ENCODE measurements at regions not wholly inside any gene's neighbourhood (a gene's known extent, or its start where the extent isn't known, plus 50 kb on each side); places are given as distances from the start of the nearest gene placed in this dataset.

DNA sequence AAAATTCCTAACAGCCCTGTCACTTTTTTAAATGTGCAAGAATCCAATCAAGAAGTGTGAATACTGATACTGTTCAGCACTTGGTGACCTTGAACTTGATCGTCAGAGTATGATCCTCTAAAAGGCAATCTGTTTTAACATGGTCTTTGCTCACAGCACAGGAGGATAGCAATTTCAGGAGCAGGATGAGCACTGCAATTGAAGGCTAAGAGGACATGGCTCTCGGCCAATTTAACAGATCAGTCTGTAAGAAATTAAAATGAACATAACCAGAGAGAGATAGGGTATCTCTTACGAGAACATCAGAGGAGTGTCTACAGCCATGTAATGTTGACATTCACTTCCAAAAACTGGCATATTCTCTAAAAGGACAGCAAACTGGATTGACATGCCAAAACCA lies 243.1 kb downstream of the LTN1 start:
- DNase-seq: no peak

DNA sequence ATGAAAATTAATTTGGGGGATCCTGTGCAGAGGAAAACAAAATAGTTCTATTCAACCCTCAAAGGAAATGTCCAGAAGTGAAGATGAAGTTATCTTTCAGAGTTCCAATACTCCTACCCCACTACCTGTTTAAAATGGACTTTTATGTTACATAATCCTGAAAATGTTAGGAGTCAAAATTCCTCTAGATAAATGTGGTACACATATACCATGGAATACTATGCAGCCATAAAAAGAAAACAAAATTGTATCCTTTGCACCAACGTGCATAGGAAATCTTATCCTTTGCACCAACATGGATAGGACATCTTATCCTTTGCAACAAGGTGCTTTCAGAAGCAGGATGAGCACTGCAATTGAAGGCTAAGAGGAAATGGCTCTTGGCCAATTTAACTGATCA lies 245.2 kb downstream of the LTN1 start:
- no peak for DNase-seq

DNA sequence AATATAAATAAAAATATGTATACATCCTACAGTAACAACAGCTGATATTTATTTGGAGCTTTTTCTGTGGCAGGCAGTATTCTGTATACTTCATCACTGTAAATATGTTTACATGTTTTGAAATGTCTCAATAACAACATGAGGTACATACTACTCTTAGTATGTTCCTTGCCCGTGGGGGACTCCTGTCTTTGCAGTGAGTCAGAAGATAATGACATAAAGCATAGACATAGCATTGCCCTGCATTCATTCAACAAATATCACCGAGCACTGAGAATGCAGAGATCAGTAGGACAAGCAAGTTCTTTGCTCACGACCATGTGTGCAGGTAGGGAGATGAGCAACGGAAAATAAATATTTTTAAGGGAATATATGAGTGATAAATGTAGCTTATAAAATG lies 246.5 kb downstream of the LTN1 start:
- no peak for DNase-seq

DNA sequence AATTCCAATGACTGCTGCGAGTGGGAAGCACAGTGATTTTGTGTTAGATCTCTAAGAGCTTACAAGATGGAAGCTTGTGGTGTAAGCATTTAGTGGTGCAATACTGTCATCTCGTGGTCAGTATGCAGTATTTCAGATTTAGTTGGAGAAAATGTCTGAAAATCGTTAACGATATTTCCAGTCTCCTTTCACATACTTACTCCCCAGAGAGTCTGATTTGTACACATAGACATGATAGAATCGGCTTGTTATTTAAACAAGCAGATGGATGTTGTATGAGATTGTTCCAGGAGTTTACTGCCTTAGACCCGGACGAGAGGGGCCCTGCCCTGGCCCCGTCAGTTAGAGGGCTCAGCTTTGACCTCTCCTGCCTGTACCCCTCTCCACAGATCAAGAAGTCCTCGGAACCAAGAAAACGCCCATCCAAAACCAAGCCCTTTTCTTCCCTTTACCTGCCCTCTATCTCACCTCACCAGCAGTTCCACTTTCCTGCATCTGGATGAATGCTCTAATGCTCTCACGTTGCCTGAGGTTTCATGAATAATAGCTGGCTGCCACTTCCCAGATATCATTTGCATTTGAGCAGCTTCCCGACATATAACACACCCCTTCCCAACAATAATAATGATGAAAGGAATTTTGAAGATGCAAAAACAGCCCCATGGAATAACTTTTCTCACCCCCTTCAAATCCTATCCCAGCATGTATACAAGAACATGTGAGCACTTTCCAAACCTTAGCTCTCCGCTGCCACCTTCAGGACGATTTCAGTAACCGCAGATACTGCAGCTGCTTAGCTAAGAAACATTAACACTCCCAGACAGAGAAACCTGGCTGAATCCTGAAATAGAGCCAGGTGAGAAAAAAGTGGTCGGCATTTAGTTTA lies 247.3 kb downstream of the LTN1 start:
- peak; percentile 62 for DNase-seq

DNA sequence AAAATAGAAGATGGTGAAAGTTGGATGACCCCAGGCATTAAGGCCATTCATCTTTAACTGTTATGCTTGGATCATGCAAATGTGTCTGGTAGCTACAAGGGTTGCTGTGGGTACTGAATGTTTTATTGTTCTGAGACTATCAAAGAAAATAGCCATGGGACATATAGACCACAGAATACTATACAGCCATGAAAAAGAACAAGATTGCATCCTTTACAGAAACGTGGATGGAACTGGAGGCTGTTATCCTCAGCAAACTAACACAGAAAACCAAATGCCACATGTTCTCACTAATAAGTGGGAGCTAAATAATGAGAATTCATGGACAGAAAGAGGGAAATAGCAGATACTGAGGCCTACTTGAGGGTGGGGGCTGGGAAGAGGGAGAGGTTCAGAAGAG lies 249.0 kb downstream of the LTN1 start:
- no peak for DNase-seq

DNA sequence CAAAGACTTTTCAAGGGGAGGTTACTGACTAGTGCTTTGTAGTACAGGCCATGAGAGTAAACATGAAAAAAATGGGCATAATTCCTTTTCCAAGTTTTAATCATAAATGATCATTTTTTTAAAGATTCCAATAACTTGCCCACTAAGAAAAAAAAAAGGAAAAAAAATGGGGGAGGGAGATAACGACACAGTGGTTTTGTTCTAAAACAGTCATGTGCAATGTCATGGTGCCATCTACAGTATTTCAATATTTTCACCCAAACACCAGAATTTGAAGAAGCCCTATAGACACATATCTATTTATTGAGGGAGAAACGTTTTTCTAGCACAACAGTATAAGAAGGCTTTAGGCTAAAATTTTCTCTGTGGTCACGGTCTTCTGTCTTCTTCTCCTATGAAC lies 250.2 kb downstream of the LTN1 start:
- no peak for DNase-seq

DNA sequence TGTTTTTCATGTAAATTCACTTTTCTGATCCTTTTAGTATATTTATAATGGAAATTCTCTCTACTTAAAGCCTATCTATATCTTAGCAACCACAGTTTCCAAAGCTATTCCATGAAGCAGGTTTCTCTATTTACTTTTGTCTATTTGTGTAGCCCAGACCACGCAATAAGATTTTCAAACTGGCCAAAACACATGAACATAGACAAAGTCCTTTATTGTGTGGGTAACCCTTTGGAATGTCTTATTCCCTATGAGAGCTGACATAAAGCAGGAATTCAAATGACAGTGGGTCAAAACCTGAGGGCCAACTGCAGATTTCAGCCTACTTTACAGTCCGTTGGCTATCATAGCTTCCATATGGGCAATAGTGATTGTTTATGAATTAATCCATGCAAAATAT lies 252.6 kb downstream of the LTN1 start:
- DNase-seq: no peak

DNA sequence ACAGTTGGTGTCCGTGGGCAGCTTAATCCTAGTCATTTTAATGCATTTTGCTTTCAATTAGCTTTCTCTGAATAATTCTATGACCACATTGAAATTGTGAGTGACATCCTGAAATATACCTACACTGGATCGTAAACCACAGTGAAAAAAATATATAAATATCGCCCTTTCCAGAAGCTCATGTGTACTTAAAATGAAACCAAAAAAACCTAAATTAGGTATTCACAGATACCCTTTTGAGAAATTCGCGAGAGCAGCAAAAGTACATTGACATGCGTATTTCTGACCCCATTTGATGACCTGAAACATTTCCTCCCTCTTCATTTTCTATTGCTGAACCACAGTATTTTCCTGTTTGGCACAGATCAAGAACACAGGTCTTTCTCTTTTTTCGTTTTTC lies 253.8 kb downstream of the LTN1 start:
- no peak for DNase-seq

DNA sequence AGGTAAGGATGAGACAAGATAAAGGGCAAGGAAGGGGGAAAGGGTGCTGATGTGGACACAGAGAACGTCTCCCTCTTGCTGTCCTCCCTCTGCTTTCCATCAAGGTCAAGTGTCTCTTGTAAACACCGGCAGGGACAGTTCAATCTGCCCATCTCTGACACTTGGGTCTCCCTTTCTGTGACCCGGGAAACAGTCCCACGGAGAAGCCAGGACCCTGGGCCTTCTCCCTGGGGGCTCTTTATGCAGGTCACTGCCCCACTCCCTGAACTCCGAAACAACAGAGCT lies 254.3 kb downstream of the LTN1 start:
- no peak for DNase-seq

DNA sequence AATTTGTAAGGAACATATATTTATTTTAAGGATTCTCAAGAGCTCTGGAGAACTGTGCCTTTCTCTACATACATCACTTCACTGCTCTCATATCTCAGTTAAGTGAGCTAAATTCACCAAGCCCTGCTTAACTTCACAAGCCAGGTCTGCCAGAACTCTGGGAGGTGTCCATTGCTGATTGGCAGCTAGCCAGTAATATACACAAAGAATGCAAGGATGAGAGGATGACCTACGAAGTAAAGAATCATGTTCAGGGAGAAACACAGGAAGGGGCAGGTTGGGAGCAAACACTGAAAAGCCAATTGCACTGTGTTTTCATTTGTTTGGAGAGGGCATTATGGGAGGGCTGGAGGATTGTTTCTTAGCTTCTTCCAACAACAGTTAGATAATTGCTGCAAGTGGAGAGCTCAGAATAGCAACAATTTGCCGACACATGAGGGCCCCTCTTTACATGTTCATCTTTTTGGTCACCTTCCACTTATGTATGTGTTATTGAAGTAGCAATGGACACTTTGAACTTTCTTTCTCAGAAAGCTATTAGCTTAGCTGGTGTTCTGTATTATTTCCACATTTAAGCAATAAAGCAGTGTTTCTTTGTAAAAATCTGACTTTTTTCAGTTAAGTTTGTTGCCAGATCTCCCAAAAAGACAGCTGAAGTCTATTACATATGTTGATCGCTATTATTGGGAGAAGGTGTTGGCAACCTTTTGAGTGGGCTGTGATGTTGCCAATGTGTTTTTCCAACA lies 254.8 kb downstream of the LTN1 start:
- no peak for DNase-seq

DNA sequence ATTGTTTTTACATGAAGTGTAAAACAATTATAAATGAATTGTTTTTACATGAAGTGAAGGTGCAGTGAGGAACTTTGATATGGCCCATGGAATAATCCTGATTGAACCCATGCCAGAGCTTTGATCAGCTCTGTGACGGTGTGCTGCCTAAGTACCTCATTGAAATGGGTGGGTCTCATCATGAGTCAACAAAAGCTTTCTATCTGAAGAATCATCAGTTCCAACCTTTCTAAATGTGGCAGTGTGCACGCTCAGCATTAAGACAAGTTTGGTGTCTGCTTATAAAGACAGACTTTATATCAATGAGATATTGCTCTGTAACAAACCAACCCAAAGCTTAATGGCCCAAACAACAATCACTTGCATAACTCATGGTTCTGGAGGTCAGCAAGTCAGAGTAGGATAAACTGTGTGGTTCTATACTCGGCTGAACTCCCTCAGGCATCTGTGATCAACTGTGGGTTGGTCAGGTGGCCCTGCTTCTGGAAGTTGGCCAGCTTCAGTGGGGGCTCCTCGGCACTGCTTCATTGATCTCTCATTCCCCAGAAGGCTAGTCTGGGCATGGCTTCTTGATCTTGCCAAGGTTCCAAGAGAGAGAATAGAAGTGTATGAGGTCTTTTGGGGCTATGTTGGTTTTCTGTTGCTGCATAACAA lies 258.0 kb downstream of the LTN1 start:
- DNase-seq: no peak

DNA sequence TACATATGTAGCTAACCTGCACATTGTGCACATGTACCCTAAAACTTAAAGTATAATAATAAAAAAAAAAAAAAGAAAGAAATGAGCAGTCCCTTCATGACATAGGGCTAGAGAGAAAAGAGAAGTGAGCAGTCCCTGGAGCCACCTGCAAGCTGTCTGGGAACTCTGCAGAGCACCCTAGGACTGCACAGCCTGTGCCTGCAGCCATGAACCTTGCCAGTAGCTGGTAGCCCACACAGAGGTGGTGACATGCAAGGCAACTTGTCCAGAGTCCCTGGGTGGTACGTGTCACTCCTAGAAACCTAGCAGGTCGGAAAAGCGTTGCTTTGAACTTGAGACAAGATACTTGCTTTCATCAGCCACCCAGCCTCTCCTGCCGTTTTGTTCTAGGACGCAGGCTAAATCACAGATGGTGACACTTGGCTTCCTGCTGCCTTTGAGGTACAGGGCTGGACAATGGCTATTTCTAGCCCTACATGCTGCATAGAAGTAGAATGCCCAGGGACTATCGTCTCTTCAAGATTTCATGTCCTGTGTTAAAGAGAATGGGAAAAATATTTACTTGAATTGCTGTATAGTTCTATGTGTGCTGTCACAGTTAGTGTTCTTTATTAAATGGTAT lies 260.9 kb downstream of the LTN1 start:
- DNase-seq: no peak

DNA sequence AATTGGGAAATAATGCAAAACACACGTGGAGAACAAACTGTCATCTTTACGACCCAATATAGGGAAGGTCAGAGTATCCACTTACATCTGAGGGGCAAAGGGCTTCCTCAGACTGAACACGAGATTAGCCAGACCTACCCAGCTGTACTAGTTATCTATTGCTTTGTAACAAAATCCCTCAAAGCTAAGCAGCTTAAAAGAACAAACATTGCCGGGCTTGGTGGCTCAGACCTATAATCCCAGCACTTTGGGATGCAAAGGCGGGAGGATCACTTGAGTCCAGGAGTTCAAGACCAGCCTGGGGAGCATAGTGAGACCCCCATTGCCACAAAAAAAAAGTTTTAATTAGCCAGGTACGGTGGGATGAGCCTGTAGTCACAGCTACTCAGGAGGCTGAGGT lies 262.8 kb downstream of the LTN1 start:
- DNase-seq: no peak

DNA sequence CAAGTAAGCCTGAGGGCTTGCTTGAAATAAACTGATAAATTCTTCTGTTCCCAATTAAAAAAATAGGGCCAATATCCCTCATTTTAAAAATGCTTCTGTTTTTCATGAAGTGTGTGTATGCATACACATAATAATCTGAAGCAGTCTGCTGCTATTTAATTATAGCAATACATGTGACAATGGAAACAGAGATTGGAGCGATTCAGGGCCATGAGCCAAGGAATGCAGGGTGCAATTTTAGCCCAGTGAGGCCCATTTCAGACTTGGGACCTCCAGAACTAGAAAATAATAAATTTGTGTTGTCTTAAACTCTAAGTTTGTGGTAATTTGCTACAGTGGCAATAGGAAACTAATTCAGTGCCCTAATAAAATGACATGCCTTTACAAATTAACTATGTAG lies 264.9 kb downstream of the LTN1 start:
- DNase-seq: no peak

DNA sequence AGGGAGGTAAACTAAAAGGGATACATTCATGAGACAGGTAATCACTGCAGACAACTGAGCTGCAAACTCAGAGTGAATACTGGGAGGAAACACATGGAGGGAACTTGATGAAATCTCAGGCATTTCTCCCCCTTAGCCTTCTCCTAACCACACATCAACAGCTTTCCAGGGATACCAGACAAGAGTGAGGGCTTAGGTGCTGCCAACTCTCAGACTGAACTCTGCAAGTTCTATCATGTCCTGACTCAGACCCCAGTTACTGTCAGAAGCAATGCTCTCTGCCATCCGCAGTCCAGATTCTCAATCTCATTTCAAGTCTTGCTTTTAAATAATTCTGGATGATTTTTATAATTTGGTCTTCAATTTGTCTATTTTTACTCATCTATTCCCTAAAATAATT lies 267.3 kb downstream of the LTN1 start:
- DNase-seq: no peak

DNA sequence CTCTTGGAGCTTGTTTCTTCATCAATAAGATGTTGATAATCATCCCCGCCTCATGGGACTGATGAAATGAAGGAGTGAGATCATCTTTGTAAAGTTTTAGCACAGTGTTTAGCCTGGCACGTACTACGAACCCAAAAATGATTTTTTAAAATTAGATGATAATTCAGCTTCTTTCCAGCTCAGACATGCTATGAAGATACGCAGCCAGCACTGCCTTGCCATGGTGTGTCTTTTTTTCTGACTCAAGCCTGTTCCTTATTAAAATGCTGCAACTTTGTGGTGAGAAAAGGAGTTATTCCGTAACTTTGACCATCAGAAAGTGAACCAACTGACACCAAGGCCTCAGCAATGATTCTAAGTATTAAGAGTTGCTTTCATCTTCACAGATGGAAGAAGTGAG lies 269.0 kb downstream of the LTN1 start:
- DNase-seq: no peak

DNA sequence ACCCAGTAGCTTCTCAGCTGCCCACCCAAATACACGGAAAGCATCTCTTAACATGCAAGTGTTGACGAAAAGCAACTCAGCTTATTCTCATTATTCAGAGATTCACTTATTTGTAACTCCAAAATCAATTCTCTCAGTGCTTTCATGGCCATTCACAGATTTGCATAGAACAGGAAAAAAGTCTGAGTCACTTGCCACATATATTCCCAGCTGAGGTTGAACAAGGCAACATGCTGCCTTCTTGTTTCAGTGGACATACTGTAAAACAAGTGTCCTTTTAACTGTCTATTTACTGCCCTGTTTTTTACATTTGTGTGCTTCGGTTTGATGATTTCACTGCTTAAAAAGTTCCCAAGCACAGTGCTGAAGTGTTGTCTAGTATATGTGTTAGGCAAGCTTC lies 273.0 kb downstream of the LTN1 start:
- DNase-seq: no peak

DNA sequence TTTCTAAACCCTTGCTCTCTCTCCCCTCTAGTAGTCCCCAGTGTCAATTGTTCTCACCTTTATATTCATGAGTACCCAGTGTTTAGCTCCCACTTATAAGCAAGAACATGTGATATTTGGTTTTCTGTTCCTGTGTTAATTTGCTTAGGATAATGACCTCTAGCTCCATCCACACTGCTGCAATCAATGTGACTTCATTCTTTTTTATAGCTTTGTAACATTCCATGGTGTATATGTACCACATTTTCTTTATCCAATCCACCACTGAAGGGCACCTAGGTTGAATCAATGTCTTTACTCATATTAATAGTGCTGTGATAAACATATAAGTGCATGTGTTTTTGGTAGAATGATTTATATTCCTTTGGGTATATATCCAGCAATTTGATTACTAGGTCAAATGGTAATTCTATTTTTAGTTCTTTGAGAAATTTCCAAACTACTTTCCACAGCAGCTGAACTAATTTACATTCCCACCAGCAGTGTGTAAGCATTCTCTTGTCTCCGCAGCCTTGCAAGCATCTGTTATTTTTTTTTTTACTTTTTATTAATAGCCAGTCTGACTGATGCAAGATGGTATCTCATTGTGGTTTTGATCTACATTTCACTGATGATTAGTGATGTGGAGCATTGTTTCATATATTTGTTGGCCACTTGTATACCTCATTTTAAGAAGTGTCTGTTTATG lies 277.8 kb downstream of the LTN1 start:
- DNase-seq: no peak

DNA sequence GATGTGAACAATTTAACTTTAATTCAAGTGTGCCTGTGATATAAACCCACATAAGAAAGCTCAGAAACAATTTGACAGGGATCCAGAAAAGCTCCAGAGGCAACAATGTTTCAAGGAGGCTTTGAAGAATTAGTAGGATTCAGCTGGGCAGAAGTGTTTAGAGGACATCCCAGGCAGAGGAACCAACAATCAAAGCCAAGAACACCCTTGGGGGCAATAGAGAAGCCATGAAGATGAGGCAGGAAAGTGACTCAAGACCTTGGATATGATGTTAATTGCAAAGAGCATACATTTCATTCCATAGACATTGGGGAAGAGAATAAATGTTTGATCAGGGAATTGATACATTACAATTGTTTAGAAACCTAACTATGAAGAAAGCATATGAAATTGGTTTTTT lies 280.3 kb downstream of the LTN1 start:
- DNase-seq: no peak

DNA sequence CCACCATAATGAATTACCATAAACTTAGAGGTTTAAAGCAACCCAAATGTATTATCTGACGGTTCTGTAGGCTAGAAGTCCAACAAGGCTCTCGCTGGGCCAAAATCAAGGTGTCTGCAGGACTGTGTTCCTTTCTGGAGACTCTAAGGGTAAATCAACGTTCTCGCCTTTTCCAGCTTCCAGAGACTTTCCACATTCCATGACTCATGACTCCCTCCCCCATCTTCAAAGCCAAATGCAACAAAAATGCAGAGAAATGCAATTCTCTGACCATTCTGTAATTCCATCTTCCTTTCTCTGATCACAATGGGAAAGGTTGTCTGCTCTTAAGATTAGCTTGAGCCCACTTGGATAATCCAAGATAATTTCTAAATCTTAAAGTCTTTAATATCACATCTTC lies 287.1 kb downstream of the LTN1 start:
- DNase-seq: no peak

DNA sequence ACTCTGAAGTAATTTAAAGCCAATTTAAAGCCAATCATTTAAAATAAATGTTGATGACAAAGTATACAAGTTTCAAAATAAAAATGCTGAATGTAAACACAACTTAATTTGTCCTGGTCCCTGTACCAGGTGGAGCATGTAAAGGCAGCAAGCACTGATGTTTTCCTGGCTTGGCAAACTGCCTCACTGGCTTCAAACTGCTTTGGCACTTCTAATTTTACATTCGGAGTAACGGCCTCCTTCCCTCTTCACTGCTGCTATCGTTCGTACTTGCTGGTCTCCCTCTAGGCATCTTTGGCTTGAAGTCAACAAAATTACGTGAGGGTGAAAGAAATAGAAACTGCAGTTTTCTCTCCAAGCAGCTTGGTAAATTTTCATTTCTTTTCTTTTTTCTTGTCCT lies 287.9 kb downstream of the LTN1 start:
- DNase-seq: no peak

DNA sequence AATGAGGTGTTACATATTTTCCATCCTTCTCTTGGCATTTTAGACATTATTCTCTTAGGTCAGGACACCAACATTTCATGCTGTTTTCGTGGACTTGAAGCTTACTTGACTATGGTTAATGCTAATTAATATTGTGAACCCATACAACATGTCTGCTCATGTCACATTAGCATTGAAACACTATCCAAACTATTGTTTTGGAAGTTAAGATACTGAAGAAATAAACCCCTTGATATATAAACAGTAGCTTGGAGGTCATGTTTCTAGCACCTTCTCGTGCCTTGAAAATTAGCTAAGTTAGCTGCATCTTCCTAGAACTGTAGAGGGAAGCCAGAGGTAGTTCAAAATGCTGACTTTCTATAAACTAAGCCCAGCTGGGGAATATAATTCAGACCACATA lies 288.8 kb downstream of the LTN1 start:
- no peak for DNase-seq

All from occipital lobe (tissue), 1 donor.